ENCODE measurements at regions not wholly inside any gene's neighbourhood (a gene's known extent, or its start where the extent isn't known, plus 50 kb on each side); places are given as distances from the start of the nearest gene placed in this dataset.

- H3K79me2 ChIP-seq (ENCODE audit: insufficient read depth, low read length) = no peaks in the 10 kb centered on the region
- H2AFZ ChIP-seq (ENCODE audit: low read length) = no peak overlapping the region
- FAIRE-seq = no peak
- H3K4me3 ChIP-seq (replicated peaks in 1 of 3; ENCODE audit: insufficient read depth in 1 of 3, low read depth in 2 of 3, low read length in 3 of 3) = no peak overlapping the region
- no peak overlapping the region for H3K27ac ChIP-seq (ENCODE audit: extremely low read length, insufficient read depth, low read length)
- no peaks in the 10 kb centered on the region for H3K36me3 ChIP-seq (replicated peaks in 1 of 2; ENCODE audit: control insufficient read depth in 1 of 2, insufficient read depth in 2 of 2, low read length in 2 of 2)
- no peak overlapping the region for H3K9ac ChIP-seq (ENCODE audit: insufficient read depth, low read depth, low read length)
- CTCF ChIA-PET (ENCODE audit: low intra/inter-chr PET ratio, low total read pairs) = no interaction called here
- intact Hi-C loops (cut with micrococcal nuclease; ENCODE audit: unreplicated experiment) (no loop called here), in situ Hi-C loops (cut with HindIII; ENCODE audit: extremely low pct_ligation_motif_present, low pct_unique_long_range_greater_than_20kb) (no loop called here)
- DNase-seq (ENCODE audit: low spot score) = no peak
- H3K9me3 ChIP-seq (ENCODE audit: low read length) = peaks cover 12% of the 10 kb centered on the region
- WGBS (ENCODE audit: low lambda C conversion rate) = 60% methylated on average over 9 of the region's 9 CpGs
- no peak overlapping the region for H3K4me2 ChIP-seq (ENCODE audit: low read depth, low read length)
- H4K20me1 ChIP-seq (ENCODE audit: insufficient read depth, low read length) = no peaks in the 10 kb centered on the region
- POLR2A ChIA-PET = no interaction called here
- 0 out of 5 replicates have a peak, but pooled peaks cover 0 to 3% of the 10 kb centered on the region in 2 experiments for H3K27me3 ChIP-seq (ENCODE audit: control insufficient read depth in 1 of 2, insufficient read depth in 2 of 2, low read length in 2 of 2)
- no TSS peak for BruUV-seq (replicated peaks)
- ATAC-seq = no peak
- no peaks in the 10 kb centered on the region for H3K4me1 ChIP-seq (ENCODE audit: insufficient read depth, low read length)
- TF ChIP-seq NCOA5 (CRISPR knock-in tag; IDR thresholded peaks at IDR 0.05) (no peak), TMF1 (CRISPR knock-in tag; IDR thresholded peaks at IDR 0.05; ENCODE audit: low read depth) (no peak), PHF5A (CRISPR knock-in tag; IDR thresholded peaks at IDR 0.05; ENCODE audit: low read depth, unreplicated experiment) (no peak), ZNF740 (CRISPR knock-in tag; IDR thresholded peaks at IDR 0.05) (no peak), ZNF280B (CRISPR knock-in tag; IDR thresholded peaks at IDR 0.05; ENCODE audit: borderline replicate concordance) (no peak), ATF7-NPFF (CRISPR knock-in tag; IDR thresholded peaks at IDR 0.05; ENCODE audit: low read depth) (no peak), ZNF44 (CRISPR knock-in tag; IDR thresholded peaks at IDR 0.05) (no peak), ARID2 (CRISPR knock-in tag; IDR thresholded peaks at IDR 0.05; ENCODE audit: borderline replicate concordance) (no peak), ZNF780A (CRISPR knock-in tag; IDR thresholded peaks at IDR 0.05) (no peak), ZNF33A (CRISPR knock-in tag; IDR thresholded peaks at IDR 0.05; ENCODE audit: borderline replicate concordance) (no peak), PPARG (CRISPR knock-in tag; conservative IDR thresholded peaks at IDR 0.05) (no peak), LCORL (IDR thresholded peaks at IDR 0.05) (no peak), LCORL (CRISPR knock-in tag; IDR thresholded peaks at IDR 0.05) (no peak), LBX2 (CRISPR knock-in tag; IDR thresholded peaks at IDR 0.05; ENCODE audit: borderline replicate concordance) (no peak), ZNF432 (CRISPR knock-in tag; IDR thresholded peaks at IDR 0.05; ENCODE audit: borderline replicate concordance) (no peak)
- TF ChIP-seq, protein P1, sequence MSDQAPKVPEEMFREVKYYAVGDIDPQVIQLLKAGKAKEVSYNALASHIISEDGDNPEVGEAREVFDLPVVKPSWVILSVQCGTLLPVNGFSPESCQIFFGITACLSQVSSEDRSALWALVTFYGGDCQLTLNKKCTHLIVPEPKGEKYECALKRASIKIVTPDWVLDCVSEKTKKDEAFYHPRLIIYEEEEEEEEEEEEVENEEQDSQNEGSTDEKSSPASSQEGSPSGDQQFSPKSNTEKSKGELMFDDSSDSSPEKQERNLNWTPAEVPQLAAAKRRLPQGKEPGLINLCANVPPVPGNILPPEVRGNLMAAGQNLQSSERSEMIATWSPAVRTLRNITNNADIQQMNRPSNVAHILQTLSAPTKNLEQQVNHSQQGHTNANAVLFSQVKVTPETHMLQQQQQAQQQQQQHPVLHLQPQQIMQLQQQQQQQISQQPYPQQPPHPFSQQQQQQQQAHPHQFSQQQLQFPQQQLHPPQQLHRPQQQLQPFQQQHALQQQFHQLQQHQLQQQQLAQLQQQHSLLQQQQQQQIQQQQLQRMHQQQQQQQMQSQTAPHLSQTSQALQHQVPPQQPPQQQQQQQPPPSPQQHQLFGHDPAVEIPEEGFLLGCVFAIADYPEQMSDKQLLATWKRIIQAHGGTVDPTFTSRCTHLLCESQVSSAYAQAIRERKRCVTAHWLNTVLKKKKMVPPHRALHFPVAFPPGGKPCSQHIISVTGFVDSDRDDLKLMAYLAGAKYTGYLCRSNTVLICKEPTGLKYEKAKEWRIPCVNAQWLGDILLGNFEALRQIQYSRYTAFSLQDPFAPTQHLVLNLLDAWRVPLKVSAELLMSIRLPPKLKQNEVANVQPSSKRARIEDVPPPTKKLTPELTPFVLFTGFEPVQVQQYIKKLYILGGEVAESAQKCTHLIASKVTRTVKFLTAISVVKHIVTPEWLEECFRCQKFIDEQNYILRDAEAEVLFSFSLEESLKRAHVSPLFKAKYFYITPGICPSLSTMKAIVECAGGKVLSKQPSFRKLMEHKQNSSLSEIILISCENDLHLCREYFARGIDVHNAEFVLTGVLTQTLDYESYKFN (CRISPR knock-in tag; conservative IDR thresholded peaks at IDR 0.05) = no peak
- TF ChIP-seq, protein P2, sequence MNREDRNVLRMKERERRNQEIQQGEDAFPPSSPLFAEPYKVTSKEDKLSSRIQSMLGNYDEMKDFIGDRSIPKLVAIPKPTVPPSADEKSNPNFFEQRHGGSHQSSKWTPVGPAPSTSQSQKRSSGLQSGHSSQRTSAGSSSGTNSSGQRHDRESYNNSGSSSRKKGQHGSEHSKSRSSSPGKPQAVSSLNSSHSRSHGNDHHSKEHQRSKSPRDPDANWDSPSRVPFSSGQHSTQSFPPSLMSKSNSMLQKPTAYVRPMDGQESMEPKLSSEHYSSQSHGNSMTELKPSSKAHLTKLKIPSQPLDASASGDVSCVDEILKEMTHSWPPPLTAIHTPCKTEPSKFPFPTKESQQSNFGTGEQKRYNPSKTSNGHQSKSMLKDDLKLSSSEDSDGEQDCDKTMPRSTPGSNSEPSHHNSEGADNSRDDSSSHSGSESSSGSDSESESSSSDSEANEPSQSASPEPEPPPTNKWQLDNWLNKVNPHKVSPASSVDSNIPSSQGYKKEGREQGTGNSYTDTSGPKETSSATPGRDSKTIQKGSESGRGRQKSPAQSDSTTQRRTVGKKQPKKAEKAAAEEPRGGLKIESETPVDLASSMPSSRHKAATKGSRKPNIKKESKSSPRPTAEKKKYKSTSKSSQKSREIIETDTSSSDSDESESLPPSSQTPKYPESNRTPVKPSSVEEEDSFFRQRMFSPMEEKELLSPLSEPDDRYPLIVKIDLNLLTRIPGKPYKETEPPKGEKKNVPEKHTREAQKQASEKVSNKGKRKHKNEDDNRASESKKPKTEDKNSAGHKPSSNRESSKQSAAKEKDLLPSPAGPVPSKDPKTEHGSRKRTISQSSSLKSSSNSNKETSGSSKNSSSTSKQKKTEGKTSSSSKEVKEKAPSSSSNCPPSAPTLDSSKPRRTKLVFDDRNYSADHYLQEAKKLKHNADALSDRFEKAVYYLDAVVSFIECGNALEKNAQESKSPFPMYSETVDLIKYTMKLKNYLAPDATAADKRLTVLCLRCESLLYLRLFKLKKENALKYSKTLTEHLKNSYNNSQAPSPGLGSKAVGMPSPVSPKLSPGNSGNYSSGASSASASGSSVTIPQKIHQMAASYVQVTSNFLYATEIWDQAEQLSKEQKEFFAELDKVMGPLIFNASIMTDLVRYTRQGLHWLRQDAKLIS (CRISPR knock-in tag; IDR thresholded peaks at IDR 0.05) = no peak
Observed at GRCh38 chr3:64293121-64293520, 67.9 kb upstream of the PRICKLE2 start.

Data from HepG2 (cell line).